GM19328 (cell line): ENCODE measurements at regions not wholly inside any gene's neighbourhood (a gene's known extent, or its start where the extent isn't known, plus 50 kb on each side); places are given as distances from the start of the nearest gene placed in this dataset.
A peak's percentile ranks its signal among the peaks of the same experiment; 100 is the strongest.

Experiments
- ATAC-seq: cut with Tn5 transposase; IDR thresholded peaks from one replicate; pipeline ENCODE4 v1.9.1; 2021; ENCODE audit warnings: mild to moderate bottlenecking, moderate library complexity; ENCODE audit not compliant: unreplicated experiment

DNA sequence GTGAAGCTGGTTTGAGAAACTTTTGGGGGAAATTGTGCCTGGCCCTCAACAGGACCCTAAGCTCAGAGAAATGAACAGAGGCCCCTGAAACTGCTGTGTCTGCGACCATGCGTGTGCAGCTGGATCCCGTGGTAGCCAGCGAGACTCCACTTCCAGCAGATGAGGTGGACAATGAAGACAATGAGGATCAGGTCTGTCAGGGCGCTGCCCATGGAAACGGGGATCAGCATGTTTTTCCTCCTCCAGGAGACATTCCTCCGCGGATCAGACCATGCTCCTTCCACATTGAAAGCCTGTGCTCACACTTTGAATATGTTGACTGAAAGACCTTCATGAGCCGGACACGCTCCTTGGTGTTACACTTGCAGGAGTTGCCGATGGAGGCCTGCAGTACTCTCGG is 1439.8 kb upstream of the ALCAM start:
- ATAC-seq: no peak

DNA sequence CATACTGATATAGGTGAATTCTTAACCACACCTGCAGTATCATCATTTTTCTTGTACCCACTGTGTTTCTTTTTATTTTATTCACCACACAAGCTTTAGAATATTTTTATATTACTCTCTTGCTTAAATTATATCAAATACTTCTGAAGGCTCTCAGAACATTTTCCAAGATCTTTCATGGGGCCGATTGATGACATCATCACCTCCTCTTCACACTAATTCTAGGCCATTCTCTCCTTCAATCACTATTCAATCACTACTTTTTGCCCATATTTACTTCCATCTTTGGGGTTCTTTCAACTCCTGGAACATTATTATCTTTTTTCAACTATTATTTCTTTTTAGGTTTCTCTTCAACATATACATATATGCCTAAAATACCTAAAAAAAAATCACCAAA is 1438.8 kb upstream of the ALCAM start:
- no peak for ATAC-seq

DNA sequence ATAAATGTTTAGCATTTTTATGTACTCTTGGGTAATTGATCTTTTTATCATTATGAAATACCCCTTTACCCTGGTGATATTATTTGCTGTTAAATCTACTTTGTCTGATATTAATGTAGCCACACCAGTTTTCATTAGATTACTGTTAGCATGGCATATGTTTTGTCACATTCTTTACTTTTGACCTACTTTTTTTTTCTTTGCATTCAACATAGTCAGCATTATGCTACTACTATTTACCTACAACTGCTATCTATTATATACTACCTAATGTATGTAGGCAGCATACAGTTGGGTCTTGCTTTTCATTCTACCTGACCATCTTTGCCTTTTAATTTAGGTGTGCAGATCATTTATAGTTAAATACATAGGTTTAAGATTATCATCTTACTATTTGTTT is 1429.6 kb upstream of the ALCAM start:
- ATAC-seq: no peak

DNA sequence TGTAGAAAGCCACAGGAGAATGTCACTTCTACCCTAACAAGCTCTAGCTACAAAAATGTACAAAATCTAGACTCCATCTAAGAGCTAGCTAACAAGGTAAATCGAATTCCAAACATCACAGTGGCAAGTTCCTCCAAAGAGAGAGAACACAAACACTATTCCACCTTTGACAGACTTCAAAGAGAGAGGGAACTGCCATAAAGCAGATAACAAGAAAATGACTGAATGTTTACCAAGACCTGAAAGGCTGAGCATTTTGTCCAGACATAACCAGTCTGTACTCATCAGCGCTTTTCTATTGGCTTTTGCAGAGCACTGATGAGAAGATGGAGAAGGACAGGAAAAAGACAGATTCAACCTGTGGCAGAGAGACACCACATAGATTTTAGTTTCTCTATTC is 1419.6 kb upstream of the ALCAM start:
- no peak for ATAC-seq

DNA sequence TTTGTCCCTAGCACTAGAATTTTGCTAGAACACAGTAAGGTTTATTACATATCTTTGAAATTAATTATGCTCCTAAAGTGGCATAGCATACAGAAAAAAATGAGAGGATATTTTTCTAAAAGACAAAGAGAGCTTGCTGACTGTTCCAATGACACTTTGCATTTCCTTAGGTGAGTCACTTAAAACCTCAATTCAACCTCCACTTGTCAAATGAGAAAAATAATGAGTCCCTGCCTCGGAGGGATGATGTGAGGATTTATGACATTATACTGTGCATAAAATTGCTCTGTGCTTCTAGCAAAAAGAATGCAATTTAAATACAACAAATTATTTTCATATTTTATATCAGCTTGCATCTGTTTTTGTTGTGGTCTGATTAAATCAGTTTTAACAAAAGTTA is 1417.0 kb upstream of the ALCAM start:
- ATAC-seq: no peak

DNA sequence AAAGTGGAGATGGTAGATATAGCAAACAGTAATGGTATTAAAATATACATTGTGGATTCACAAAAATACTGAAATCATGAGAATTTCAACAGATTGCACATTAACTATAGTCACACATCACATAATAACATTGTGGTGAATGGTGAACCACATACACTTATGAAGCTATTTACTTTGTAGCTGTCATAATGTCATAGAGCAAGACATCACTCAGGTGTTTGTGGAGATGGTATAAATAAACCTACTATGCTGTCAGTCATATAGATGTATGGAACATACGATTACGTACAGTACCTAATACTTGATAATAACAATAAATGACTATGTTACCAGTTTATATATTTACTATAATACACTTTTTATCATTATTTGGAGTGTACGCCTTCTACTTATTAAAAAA is 1416.0 kb upstream of the ALCAM start:
- no peak for ATAC-seq

DNA sequence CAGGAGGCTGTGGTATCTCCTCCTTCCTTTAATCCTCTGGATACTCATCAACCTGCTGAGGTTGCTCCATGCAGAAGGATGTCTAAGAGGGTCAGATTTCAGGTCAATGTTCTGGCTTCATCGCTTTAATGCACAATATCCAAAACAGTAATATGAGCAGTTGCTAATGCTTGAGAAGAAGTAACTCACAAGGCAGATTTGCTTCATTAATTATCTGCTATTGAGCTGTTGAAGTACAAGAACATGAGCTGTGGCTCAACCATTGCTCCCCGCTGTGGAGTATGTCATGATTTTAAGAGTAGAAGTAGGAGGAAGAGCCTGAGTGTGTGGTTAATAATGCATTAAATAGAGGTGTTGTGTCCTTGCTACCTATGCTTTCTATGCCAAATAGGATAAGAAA is 1412.9 kb upstream of the ALCAM start:
- no peak for ATAC-seq

DNA sequence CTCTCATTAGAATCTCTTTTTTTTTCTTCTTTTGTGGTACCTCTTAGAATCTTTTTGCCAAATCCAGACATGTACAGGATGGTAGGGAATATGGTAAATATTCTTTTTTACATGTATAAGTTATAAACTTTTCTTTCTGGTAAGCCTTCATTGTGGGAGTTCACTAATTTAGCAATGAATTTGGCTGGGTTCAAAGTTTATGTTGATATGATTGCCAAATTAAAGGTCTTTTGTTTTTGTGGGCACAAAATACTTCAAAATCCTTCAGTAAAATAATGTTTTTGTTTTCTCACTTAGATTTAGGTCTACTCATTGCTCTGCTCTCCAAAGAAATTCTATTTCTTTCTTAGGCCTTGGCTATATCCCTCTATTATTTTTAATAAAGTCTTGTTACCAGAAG is 1405.9 kb upstream of the ALCAM start:
- no peak for ATAC-seq

DNA sequence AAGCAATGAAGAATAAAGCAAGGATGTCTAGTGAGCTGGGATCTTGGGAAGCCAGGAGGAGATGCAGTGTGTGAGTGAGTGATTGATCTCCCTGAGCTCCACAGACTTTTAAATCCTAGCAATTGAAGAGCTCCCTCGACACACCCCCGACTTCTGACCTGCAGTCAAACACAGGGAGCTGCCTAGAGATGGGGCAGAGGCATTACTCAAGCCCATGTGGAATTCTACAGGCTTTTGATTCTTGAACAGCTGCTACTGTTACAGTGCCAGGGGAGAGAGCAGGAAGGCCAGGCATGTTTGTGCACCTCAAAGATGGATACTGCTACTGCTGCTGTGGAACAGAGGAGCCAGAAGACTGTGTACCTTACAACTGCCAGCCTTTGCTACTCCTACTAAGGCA is 1403.1 kb upstream of the ALCAM start:
- no peak for ATAC-seq

DNA sequence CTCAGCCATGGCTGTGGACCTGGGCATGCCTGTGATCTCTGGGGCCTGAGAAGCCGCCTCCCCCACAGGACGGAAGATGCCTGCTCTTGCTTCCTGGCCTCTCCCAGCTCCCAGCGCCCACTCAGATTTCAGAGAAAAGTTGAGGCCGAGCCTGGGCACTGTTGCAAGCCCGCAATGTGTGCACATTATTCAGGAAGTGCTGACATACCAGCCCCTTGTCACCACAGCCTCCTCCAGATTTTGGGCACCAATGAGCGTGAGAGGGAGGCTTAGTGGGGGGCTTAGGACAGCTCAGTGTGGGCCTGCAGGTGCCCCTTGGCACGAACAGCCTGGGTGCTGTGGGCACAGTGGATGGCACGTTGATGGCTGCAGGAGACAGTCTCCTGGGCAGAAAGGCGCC is 1400.9 kb upstream of the ALCAM start:
- no peak for ATAC-seq

DNA sequence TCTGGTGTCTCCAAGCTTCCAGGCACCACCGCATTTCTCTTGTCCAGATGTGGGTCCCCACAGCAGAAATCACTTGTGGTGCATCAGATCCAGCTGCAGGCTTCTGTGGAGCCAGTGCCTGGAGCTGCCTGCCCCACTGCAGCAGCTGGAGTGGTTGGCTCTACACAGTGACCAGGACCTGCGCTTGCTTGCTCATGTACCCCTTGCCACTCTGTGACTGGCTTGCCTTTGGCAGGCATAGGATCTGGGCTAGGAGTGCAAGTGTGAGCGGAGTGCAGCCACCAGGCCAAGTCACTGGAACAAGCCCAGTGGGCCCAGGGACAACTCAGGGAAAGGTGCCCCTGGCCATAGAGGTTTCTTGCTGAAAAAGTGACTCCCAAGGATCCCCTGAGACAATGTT is 1400.0 kb upstream of the ALCAM start:
- no peak for ATAC-seq

DNA sequence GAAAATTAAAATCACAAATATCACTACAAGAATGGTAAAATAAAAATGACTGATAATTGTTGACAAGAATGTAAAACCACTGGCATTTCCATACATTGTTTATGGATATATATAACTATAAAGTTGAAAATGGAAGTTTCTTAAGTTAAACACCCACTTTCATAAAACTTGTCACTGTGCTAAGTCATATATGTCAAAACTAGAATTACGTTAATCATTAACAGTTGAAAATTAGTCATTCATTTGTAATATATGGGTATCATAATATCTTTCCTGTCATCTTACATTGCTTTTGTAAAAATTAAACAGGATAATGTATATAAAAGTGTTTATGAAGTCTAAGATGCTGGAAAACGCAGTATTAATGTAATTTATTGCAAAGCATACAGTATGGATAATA is 1398.6 kb upstream of the ALCAM start:
- no peak for ATAC-seq

DNA sequence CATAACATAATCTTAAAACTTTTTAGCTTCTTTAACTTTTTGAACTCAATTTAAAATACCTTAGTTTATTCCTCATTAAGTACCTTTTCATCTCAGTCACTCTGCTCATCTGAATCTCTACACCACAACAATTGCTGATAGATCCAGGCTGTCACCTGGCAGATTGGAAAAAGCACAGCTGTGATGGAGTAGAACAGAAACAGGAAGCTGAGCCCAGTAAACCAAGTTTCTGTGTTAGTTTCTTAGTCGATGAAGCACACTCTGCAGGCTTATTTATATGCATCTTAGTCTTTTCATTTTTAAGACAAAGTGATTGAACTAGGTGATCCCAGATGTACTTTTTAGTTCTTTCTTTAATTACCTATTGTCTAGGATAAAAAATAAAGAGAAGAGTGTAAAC is 1398.0 kb upstream of the ALCAM start:
- ATAC-seq: peak; percentile 53

DNA sequence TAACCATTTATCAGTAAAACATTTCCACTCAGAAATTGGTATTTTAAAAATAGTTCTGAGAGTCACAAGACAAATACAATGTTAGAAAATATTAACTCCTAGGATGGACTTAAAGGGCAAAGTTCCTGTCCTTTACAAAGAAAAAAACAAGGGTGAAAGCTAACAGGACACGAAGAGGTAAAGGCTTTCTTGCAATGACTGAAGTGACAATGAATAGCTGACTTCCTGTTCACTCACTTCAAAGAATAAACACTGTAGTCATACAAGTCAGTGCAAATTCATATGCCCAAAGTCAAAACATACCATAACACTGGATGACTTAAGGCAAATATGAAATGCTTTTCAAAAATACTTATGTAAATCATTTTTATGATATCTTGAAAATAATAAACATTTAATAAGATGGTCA is 1389.8 kb upstream of the ALCAM start:
- ATAC-seq: no peak

DNA sequence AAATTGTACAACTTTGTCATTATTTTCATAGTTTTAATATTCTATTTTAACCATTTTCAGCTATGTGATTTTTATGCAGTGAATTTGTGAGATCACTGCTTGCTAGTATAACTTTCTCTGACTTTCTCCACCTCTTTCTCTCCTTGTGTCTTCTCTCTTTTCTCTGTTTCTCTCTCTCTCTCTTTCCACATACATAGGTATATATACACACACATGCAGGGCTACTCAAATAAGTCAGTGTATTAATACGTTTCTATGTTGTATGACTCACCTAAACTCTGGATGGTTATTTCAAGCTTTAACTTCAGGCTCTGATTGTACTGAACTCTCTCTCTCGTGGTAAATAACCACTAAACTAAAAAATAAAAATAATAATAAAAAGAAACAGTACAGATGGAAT is 1389.3 kb upstream of the ALCAM start:
- no peak for ATAC-seq

DNA sequence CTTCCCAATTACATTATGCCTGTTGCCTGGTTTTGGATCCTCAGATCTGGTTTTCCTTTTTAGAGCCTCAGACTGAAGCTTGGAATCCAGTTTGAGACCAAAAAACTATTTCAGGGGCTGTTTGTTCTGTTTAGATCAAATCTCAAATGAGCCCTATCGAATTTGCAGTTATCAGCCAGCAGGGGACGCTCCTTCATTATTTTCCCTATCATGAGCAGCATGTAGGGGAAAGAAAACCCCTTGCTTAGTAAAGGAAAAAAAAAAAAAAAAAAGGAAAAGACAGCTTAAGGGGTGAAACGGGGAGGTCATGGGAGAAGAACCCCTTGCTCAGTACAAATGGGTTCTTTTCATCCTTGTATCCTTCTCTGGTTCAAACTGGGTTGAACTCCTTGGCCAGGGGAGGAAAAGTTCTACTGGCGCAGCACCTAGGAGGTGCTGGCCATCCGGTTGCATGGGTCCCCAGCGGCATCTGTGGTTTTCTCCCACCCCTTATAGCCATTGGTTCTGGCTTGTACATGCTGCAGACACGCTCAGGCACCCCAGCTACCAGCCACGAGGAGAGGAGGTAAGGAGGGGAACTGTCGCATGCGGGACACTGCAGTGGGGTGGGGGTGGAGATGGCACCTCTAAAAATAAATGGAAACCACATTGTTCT is 1375.1 kb upstream of the ALCAM start:
- ATAC-seq: no peak

DNA sequence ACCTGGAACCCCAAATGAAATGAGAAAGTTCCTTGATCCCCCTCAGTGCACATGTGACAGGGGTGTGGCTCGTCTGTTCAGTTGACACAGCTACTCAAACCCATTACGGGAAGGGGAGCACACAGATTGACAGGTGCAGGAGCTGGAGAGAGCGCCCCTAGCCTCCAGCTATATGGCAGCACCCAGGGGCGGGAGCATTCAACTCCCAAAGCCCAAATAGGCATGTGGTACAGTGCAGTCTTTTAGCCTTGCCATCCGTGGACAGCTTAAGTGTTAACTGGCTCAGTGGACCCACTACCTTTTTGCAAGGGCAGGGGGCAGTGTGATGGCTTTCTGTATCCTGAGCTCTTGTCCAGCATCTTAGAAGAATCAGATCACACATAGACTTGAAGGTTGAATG is 1374.2 kb upstream of the ALCAM start:
- no peak for ATAC-seq

DNA sequence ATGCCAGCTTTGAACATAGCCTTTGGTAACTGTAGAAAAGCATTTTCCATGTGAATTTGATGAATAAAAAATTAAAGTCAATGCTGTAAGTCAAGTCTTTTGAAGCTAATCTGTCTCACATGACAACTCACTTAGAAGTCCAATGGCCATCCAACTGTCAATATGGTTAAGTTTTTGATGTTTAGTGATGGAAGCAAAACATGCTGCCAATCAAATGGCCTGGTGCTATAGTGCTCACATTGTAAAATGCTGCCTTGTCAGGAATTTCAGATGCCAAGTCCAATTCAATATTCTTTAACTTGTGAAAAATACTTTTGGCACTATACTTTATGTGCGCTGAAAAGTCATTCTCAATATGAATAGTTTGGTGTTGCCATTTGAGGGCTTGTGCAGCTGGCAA is 1361.8 kb upstream of the ALCAM start:
- ATAC-seq: no peak

DNA sequence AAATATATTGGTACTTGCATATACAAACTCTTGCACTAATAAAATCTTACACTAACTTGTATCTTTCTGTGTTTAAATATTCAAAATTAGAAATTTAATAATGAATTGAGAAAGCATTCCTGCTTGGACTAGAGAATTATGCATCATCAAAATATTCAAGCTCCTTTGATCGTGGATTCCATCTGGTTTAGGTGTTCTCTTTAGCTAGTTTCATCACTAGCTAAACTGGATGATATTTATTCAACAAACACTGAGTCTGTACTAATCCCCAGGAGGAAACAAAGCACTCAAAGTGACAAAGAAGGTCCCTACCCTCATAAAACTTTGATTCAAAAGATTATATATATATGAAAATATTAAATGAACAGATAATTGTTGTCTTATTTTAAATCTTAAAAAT is 1360.9 kb upstream of the ALCAM start:
- ATAC-seq: no peak

DNA sequence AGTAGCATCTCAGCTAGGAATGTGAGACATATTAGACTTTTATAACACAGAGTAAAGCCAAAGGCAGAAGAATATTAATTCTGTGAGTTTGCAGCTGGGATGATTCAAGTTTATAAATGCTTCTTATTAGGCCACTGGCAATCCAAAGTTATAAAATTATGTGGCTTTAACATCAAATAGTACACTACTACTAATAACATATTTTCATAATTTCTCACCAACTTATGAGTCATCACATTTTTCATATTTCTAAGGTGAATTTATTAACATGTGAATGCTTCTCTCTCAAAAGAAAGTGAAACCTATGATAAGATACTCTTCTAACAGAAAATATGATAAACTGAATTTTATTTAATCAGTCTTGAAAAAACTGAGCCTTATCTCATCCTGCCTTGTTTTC is 1348.2 kb upstream of the ALCAM start:
- no peak for ATAC-seq

DNA sequence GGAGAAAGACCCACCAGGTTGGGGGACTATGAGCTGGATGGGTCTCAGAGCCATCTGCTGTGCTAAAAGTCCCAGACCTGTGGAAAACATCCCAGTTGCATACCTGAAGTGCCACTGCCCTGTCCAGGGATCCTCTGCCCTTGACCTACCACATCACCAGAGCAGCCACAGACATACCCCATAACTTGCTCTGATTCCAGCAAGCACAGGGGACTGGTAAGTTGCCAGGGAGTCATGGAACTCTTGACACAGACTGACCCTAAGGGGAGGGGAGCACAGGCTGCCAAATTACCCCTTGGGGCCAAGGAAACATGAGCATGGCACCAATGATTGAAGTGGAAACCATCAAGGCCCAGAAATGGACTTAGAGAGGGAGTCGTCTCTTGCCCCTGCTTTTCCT is 1335.1 kb upstream of the ALCAM start:
- no peak for ATAC-seq

DNA sequence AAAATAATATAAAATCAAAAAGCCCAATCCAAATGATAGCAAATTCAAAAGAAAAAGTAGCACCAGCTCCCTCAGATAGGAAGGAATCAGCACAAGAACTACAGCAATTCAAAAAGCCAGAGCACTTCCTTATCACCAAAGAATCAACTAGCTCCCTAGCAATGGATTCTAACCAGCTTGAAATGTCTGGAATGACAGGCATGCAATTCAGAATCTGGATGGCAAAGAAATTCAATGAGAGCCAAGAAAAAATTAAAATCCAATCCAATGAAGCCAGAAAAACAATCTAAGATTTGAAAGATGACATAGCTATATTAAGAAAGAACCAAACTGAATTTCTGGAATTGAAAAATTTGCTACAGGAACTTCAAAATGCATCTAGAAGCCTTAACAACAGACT is 1334.4 kb upstream of the ALCAM start:
- no peak for ATAC-seq

DNA sequence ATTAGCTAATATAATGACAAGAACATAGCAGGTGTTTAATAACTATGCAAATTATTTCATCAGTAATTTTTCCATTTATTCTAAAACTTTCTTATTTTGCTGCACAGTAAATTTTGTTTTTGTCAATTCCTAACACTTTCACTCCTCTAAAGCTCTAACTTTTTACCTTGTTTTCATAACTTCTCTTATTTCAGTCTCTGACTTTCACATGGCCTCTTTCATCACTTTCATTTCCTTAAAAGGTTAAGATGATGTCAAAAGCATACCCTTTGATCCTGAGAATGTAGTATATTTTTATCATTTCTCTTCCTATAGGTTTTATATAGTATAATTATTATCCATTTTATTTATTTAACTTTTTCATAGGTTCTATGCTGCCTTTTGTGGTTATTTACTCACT is 1325.8 kb upstream of the ALCAM start:
- no peak for ATAC-seq
